ENCODE measurements at regions not wholly inside any gene's neighbourhood (a gene's known extent, or its start where the extent isn't known, plus 50 kb on each side); places are given as distances from the start of the nearest gene placed in this dataset.
A peak's percentile ranks its signal among the peaks of the same experiment; 100 is the strongest.

GRCh38 chr10:35844686-35845085 lies 202.6 kb upstream of the FZD8 start:
- WGBS, 5 donors: 87 to 90% (median 88%) methylated on average over 5 of the region's 5 CpGs
- Histone ChIP-seq H3K4me3 (no peak overlapping the region), H3K4me1 (no peaks in the 10 kb centered on the region), H3K27me3 (no peaks in the 10 kb centered on the region), H3K27ac (no peak overlapping the region), H3K36me3 (no peaks in the 10 kb centered on the region), H3K9me3 (peaks cover 4 to 16% (median 10%) of the 10 kb centered on the region in 4 donors)
- no peak for DNase-seq
- TF ChIP-seq POLR2A (IDR thresholded peaks at IDR 0.05) (no peak), CTCF (IDR thresholded peaks at IDR 0.05) (no peak), POLR2AphosphoS5 (IDR thresholded peaks at IDR 0.05) (no peak)
- intact Hi-C loops (cut with DNase I; ENCODE audit: low total_unique reads): no loop called here

- H3K27ac ChIP-seq: no peak overlapping the region
- H3K4me1 ChIP-seq: no peaks in the 10 kb centered on the region
- H3K27me3 ChIP-seq: no peaks in the 10 kb centered on the region
- no peaks in the 10 kb centered on the region for H3K36me3 ChIP-seq
- H3K4me3 ChIP-seq: no peak overlapping the region
- 28 to 41% (median 32%) methylated on average over 13 of the region's 13 CpGs for WGBS, 5 donors
- TF ChIP-seq POLR2AphosphoS5 (IDR thresholded peaks at IDR 0.05) (no peak), POLR2A (IDR thresholded peaks at IDR 0.05) (no peak), CTCF (IDR thresholded peaks at IDR 0.05) (no peak), EP300 (IDR thresholded peaks at IDR 0.05) (no peak)
- H3K9me3 ChIP-seq: peaks cover 5 to 16% (median 10%) of the 10 kb centered on the region in 4 donors
- peak; percentile 34 to 47 for DNase-seq
- intact Hi-C loops (cut with DNase I; ENCODE audit: low total_unique reads): no loop called here
Observed at GRCh38 chr10:35843524-35844181, 201.6 kb upstream of the FZD8 start.

- WGBS, 5 donors: 63 to 78% (median 66%) methylated on average over 2 of the region's 2 CpGs
- no peaks in the 10 kb centered on the region for H3K4me1 ChIP-seq
Observed at GRCh38 chr10:35838054-35838453, 196.0 kb upstream of the FZD8 start.

GRCh38 chr10:35835545-35835944 lies 193.4 kb upstream of the FZD8 start:
- H3K27ac ChIP-seq: no peak overlapping the region
- WGBS, 5 donors: 86 to 95% (median 90%) methylated on average over 3 of the region's 3 CpGs
- intact Hi-C loops (cut with DNase I; ENCODE audit: low total_unique reads): no loop called here
- no peaks in the 10 kb centered on the region for H3K27me3 ChIP-seq
- no peaks in the 10 kb centered on the region for H3K4me1 ChIP-seq
- no peak for DNase-seq
- H3K4me3 ChIP-seq: no peak overlapping the region
- H3K9me3 ChIP-seq: peaks cover 0 to 7% (median 4%) of the 10 kb centered on the region in 4 donors
- no peaks in the 10 kb centered on the region for H3K36me3 ChIP-seq
- TF ChIP-seq POLR2AphosphoS5 (IDR thresholded peaks at IDR 0.05): no peak

More at GRCh38 chr10:35838054-35838453, 196.0 kb upstream of the FZD8 start:
- no peaks in the 10 kb centered on the region for H3K27me3 ChIP-seq
- DNase-seq: no peak
- peaks cover 5 to 16% (median 10%) of the 10 kb centered on the region in 4 donors for H3K9me3 ChIP-seq
- no peaks in the 10 kb centered on the region for H3K36me3 ChIP-seq
- intact Hi-C loops (cut with DNase I; ENCODE audit: low total_unique reads): no loop called here
- H3K27ac ChIP-seq: no peak overlapping the region
- no peak overlapping the region for H3K4me3 ChIP-seq
- TF ChIP-seq POLR2AphosphoS5 (IDR thresholded peaks at IDR 0.05) (no peak), EP300 (IDR thresholded peaks at IDR 0.05) (no peak)

- TF ChIP-seq CTCF (IDR thresholded peaks at IDR 0.05): no peak
- TF ChIP-seq POLR2AphosphoS5 (IDR thresholded peaks at IDR 0.05): no peak
- TF ChIP-seq EP300 (IDR thresholded peaks at IDR 0.05): no peak
- no peaks in the 10 kb centered on the region for H3K4me1 ChIP-seq
- H3K27ac ChIP-seq: no peak overlapping the region
- no peak overlapping the region for H3K4me3 ChIP-seq
- intact Hi-C loops (cut with DNase I; ENCODE audit: low total_unique reads): no loop called here
- WGBS, 5 donors: 83 to 95% (median 92%) methylated on average over 10 of the region's 10 CpGs
- no peaks in the 10 kb centered on the region for H3K27me3 ChIP-seq
- no peak for DNase-seq
- H3K36me3 ChIP-seq: no peaks in the 10 kb centered on the region
- H3K9me3 ChIP-seq: peaks cover 0 to 4% (median under 1%) of the 10 kb centered on the region in 4 donors
Observed at GRCh38 chr10:35834877-35835494, 192.9 kb upstream of the FZD8 start.
